ENCODE measurements at regions not wholly inside any gene's neighbourhood (a gene's known extent, or its start where the extent isn't known, plus 50 kb on each side); places are given as distances from the start of the nearest gene placed in this dataset.

DNA sequence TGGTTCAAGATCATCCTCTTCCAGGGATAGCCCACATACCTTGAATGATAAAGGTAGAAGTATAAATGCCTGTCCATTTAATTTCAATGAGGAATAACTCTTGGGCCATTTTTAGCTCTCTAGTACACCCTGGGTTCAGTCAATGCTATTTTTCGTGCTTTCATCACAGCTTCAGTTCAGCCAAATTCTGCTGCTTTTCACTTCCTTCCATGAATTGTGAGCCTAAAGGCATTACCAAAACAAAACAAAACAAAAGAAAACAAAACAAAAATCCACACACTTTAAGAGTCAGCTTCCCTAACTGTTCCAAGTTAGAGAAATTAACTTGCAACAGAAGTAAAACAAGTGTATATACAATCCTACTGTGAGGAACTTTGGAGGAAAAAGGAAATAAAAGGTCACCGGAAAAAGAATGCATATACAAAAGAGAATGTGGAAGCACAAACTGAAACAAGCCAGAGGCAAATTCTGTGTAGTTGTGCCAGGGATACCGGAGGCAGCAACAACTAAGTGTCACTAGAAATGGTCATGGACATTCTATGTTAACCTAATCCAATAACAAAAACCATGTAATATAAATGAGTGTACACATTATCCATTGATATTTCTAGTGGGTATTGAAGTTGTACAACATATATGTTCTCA is 423.1 kb downstream of the KCTD8 start:
- H3K9me3 Mint-ChIP-seq = no peaks in the 10 kb centered on the region
- TF ChIP-seq, protein P1, sequence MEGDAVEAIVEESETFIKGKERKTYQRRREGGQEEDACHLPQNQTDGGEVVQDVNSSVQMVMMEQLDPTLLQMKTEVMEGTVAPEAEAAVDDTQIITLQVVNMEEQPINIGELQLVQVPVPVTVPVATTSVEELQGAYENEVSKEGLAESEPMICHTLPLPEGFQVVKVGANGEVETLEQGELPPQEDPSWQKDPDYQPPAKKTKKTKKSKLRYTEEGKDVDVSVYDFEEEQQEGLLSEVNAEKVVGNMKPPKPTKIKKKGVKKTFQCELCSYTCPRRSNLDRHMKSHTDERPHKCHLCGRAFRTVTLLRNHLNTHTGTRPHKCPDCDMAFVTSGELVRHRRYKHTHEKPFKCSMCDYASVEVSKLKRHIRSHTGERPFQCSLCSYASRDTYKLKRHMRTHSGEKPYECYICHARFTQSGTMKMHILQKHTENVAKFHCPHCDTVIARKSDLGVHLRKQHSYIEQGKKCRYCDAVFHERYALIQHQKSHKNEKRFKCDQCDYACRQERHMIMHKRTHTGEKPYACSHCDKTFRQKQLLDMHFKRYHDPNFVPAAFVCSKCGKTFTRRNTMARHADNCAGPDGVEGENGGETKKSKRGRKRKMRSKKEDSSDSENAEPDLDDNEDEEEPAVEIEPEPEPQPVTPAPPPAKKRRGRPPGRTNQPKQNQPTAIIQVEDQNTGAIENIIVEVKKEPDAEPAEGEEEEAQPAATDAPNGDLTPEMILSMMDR (conservative IDR thresholded peaks at IDR 0.05) = no peak

DNA sequence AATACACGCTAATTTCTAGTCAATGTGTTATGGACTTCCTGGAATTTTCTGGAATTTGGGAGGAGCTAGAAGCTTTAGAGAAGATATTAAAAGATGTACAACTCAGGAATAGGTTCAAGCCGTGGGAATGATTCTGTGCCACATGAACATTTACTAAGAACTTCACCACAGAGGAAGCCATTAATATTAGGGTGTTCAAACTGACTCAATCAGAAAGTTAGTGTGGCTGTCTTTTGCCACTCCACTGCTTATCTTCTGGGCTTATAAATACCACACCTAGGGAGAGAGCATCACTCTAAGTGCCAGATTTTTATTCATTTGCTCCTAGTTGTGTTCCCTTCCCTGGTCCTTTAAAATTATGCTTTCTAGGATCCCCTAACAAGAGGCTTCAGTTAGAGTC is 409.8 kb downstream of the KCTD8 start:
- no peaks in the 10 kb centered on the region for H3K9me3 ChIP-seq (ENCODE audit: control insufficient read depth, low read length)
- Mint-ChIP-seq H3K36me3 (ENCODE audit: low read depth) (no peaks in the 10 kb centered on the region), H3K9me3 (no peaks in the 10 kb centered on the region), H3K4me1 (no peaks in the 10 kb centered on the region), H3K27me3 (ENCODE audit: insufficient read depth) (no peaks in the 10 kb centered on the region), H3K4me3 (no peak overlapping the region), H3K27ac (no peak overlapping the region)
- no peaks in the 10 kb centered on the region for H3K36me3 ChIP-seq (ENCODE audit: control insufficient read depth, insufficient read depth, low read length)
- no peak for DNase-seq
- H3K4me3 ChIP-seq (ENCODE audit: low read length) = no peak overlapping the region
- H3K27ac ChIP-seq (ENCODE audit: low read depth, low read length) = no peak overlapping the region
- H3K9ac ChIP-seq (ENCODE audit: extremely low read depth, low read length, poor library complexity, severe bottlenecking) = no peak overlapping the region
- whole genome bisulfite sequencing, 2 experiments (ENCODE audit: insufficient coverage in 1 of 2, insufficient read length in 1 of 2) = 94 to 97% methylated on average over 2 of the region's 2 CpGs
- no peaks in the 10 kb centered on the region for H3K27me3 ChIP-seq (ENCODE audit: control insufficient read depth, insufficient read depth, low read length, poor library complexity, severe bottlenecking)
- TF ChIP-seq, protein P1 (conservative IDR thresholded peaks at IDR 0.05) = no peak
- no peaks in the 10 kb centered on the region for H3K4me1 ChIP-seq (ENCODE audit: control insufficient read depth, insufficient read depth, low read length)

More for the DNA sequence above, 423.1 kb downstream of the KCTD8 start:
- DNase-seq = no peak
- H3K4me3 ChIP-seq (ENCODE audit: low read length) = no peak overlapping the region
- H3K27ac Mint-ChIP-seq = peak overlapping the region; percentile 18
- no peaks in the 10 kb centered on the region for H3K4me1 Mint-ChIP-seq
- H3K27me3 Mint-ChIP-seq (ENCODE audit: insufficient read depth) = no peaks in the 10 kb centered on the region
- no peaks in the 10 kb centered on the region for H3K4me1 ChIP-seq (ENCODE audit: control insufficient read depth, insufficient read depth, low read length)
- 85 to 99% methylated on average over 2 to 3 of the region's 3 CpGs for WGBS, 2 experiments (ENCODE audit: insufficient coverage in 1 of 2, insufficient read length in 1 of 2)
- H3K9me3 ChIP-seq (ENCODE audit: control insufficient read depth, low read length) = no peaks in the 10 kb centered on the region
- no peak overlapping the region for H3K27ac ChIP-seq (ENCODE audit: low read depth, low read length)
- no peaks in the 10 kb centered on the region for H3K27me3 ChIP-seq (ENCODE audit: control insufficient read depth, insufficient read depth, low read length, poor library complexity, severe bottlenecking)
- no peak overlapping the region for H3K9ac ChIP-seq (ENCODE audit: extremely low read depth, low read length, poor library complexity, severe bottlenecking)
- H3K36me3 Mint-ChIP-seq (ENCODE audit: low read depth) = no peaks in the 10 kb centered on the region
- no peaks in the 10 kb centered on the region for H3K36me3 ChIP-seq (ENCODE audit: control insufficient read depth, insufficient read depth, low read length)
- no peak overlapping the region for H3K4me3 Mint-ChIP-seq

- TF ChIP-seq, protein P1 (conservative IDR thresholded peaks at IDR 0.05) = no peak
- Histone ChIP-seq H3K36me3 (ENCODE audit: control insufficient read depth, insufficient read depth, low read length) (no peaks in the 10 kb centered on the region), H3K4me1 (ENCODE audit: control insufficient read depth, insufficient read depth, low read length) (no peaks in the 10 kb centered on the region), H3K27ac (ENCODE audit: low read depth, low read length) (no peak overlapping the region), H3K9me3 (ENCODE audit: control insufficient read depth, low read length) (peaks cover 10% of the 10 kb centered on the region), H3K9ac (ENCODE audit: extremely low read depth, low read length, poor library complexity, severe bottlenecking) (no peak overlapping the region), H3K27me3 (ENCODE audit: control insufficient read depth, insufficient read depth, low read length, poor library complexity, severe bottlenecking) (no peaks in the 10 kb centered on the region), H3K4me3 (ENCODE audit: low read length) (no peak overlapping the region)
- H3K4me3 Mint-ChIP-seq = no peak overlapping the region
- no peak for DNase-seq
- no peak overlapping the region for H3K27ac Mint-ChIP-seq
- 90 to 92% methylated on average over 3 to 4 of the region's 4 CpGs for WGBS, 2 experiments (ENCODE audit: insufficient coverage in 1 of 2, insufficient read length in 1 of 2)
- no peaks in the 10 kb centered on the region for H3K27me3 Mint-ChIP-seq (ENCODE audit: insufficient read depth)
- peaks cover 12% of the 10 kb centered on the region for H3K9me3 Mint-ChIP-seq
- no peaks in the 10 kb centered on the region for H3K4me1 Mint-ChIP-seq
- peaks cover 2% of the 10 kb centered on the region for H3K36me3 Mint-ChIP-seq (ENCODE audit: low read depth)
Measured at GRCh38 chr4:44046491-44046890, 402.1 kb downstream of the KCTD8 start.

All from endodermal cell (in vitro differentiated cells).